ENCODE measurements at regions not wholly inside any gene's neighbourhood (a gene's known extent, or its start where the extent isn't known, plus 50 kb on each side); places are given as distances from the start of the nearest gene placed in this dataset.

DNA sequence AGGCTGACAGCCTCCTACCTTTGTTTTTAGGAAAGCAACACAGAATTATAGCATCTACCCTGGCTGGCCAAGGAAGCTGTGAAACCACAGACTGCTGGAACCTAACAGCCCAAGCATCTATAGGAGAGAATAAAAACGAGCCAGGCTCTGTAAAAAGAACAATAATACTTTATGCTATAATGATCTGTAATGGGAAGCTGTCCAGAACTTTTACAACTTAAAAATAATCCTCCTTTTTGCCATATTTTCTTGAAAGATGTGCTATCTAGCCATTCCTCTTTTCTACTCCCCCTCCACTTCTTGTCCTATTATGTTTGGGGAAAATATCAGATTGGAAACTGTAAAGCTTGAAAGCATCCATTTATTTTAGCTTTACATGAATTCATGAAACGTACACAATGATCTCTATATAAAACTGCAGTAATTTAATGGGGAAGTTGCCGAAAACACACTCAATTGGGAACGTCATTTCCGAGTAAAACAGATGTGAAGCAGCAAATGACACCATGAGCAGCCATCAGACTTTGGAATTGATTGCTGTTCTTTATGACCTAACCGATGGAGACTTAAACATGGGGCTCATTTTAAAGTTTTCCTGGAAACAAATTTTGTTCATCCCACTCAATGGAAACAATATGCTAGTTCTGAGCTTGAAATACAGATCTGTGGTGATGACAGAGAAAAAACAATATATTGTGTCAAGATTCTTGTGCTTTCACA, 450.3 kb upstream of the CLINT1 start:
- intact Hi-C loops (cut with DNase I; ENCODE audit: low total_unique reads) = no loop called here
- no peak overlapping the region for H3K27ac ChIP-seq
- no peak overlapping the region for H3K4me3 ChIP-seq
- whole genome bisulfite sequencing, 2 donors = 75 to 80% methylated on average over 6 of the region's 6 CpGs
- no peaks in the 10 kb centered on the region for H3K36me3 ChIP-seq (ENCODE audit: low read depth, missing control alignments)
- no peaks in the 10 kb centered on the region for H3K9me3 ChIP-seq
- TF ChIP-seq CTCF (IDR thresholded peaks at IDR 0.05) (no peak), POLR2A (IDR thresholded peaks at IDR 0.05) (no peak)
- no peaks in the 10 kb centered on the region for H3K4me1 ChIP-seq
- DNase-seq = no peak
- H3K27me3 ChIP-seq = no peaks in the 10 kb centered on the region

DNA sequence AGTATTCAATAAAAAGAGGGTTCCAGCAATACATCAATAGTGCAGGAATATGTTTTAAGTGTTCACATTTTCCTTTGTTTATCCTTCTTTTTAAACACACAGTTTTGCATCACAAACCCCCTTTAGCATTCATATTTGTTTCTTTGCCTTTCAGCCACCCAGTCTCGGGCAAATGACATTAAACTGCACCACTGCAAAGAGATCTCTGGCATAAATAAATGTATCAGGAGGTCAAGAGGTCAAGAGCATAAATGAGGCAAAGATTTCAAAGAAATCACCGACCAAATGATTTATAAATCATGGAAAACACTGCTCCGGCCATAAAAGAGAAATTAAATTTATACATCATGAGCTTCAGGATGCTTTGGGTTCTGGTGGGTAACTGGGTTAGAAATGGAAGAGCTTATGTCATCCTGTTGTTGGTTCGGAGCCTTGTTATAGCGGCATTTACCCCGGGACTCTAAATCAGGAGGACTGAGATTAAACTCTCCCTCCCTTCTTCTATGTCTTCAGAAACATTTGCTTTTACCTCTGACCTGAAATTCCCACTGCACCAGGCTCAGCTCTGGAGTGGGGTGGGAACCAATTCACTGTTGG, 449.6 kb upstream of the CLINT1 start:
- Histone ChIP-seq H3K27ac (no peak overlapping the region), H3K4me3 (no peak overlapping the region), H3K9me3 (no peaks in the 10 kb centered on the region), H3K4me1 (no peaks in the 10 kb centered on the region), H3K36me3 (ENCODE audit: low read depth, missing control alignments) (no peaks in the 10 kb centered on the region), H3K27me3 (no peaks in the 10 kb centered on the region)
- WGBS, 2 donors = 74 to 80% methylated on average over 6 of the region's 6 CpGs
- intact Hi-C loops (cut with DNase I; ENCODE audit: low total_unique reads) = no loop called here
- no peak for DNase-seq
- TF ChIP-seq POLR2A (IDR thresholded peaks at IDR 0.05) = no peak
- TF ChIP-seq CTCF (IDR thresholded peaks at IDR 0.05) = no peak

DNA sequence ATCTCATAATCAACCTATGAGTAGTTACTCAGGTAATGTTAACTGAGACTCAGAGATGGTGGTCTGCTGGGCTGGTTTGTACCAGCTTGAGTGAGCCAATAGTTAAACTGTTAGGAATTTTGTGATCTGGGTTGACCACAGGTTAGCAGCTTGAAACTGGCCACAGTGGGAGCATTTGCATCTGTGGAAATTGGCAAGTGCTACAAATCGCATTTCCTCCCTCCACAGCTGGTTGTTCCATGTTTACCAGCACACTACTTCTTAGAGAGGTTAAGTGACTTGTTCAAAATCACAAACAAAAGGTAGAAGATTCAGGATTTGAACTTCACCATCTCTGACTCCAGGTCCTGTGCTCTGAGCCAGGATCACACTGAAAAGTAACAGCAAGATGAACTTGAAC, 446.9 kb upstream of the CLINT1 start:
- DNase-seq = no peak
- Histone ChIP-seq H3K9me3 (no peaks in the 10 kb centered on the region), H3K36me3 (ENCODE audit: low read depth, missing control alignments) (no peaks in the 10 kb centered on the region), H3K4me3 (no peak overlapping the region), H3K27ac (no peak overlapping the region), H3K4me1 (no peaks in the 10 kb centered on the region), H3K27me3 (no peaks in the 10 kb centered on the region)
- 52 to 59% methylated on average over 1 of the region's 1 CpG for WGBS, 2 donors
- intact Hi-C loops (cut with DNase I; ENCODE audit: low total_unique reads) = no loop called here
- TF ChIP-seq POLR2A (IDR thresholded peaks at IDR 0.05) = no peak
- no peak for TF ChIP-seq CTCF (IDR thresholded peaks at IDR 0.05)

- Histone ChIP-seq H3K4me1 (no peaks in the 10 kb centered on the region), H3K27ac (no peak overlapping the region), H3K9me3 (no peaks in the 10 kb centered on the region), H3K36me3 (ENCODE audit: low read depth, missing control alignments) (no peaks in the 10 kb centered on the region), H3K27me3 (no peaks in the 10 kb centered on the region), H3K4me3 (no peak overlapping the region)
- intact Hi-C loops (cut with DNase I; ENCODE audit: low total_unique reads) = no loop called here
- no peak for TF ChIP-seq CTCF (IDR thresholded peaks at IDR 0.05)
- TF ChIP-seq POLR2A (IDR thresholded peaks at IDR 0.05) = no peak
- 87 to 93% methylated on average over 2 of the region's 2 CpGs for whole genome bisulfite sequencing, 2 donors
- no peak for DNase-seq
These were observed 445.7 kb upstream of the CLINT1 start for GRCh38 chr5:158304607-158305006.

- intact Hi-C loops (cut with DNase I; ENCODE audit: low total_unique reads) = no loop called here
These were observed 444.9 kb upstream of the CLINT1 start for GRCh38 chr5:158303883-158304282.

More at GRCh38 chr5:158303883-158304282, 444.9 kb upstream of the CLINT1 start:
- Histone ChIP-seq H3K4me1 (no peaks in the 10 kb centered on the region), H3K27ac (no peak overlapping the region), H3K4me3 (no peak overlapping the region), H3K9me3 (no peaks in the 10 kb centered on the region), H3K36me3 (ENCODE audit: low read depth, missing control alignments) (no peaks in the 10 kb centered on the region), H3K27me3 (no peaks in the 10 kb centered on the region)
- DNase-seq = no peak
- WGBS, 2 donors = 89 to 100% methylated on average over 1 of the region's 1 CpG
- TF ChIP-seq POLR2A (IDR thresholded peaks at IDR 0.05) (no peak), CTCF (IDR thresholded peaks at IDR 0.05) (no peak)
